ENCODE measurements at regions not wholly inside any gene's neighbourhood (a gene's known extent, or its start where the extent isn't known, plus 50 kb on each side); places are given as distances from the start of the nearest gene placed in this dataset.
A peak's percentile ranks its signal among the peaks of the same experiment; 100 is the strongest.

- no peak for DNase-seq
Observed at GRCh38 chr13:44024167-44024845, 144.6 kb downstream of the LACC1 start.

- DNase-seq = peak; percentile 62 to 88 (median 84)
Observed at GRCh38 chr13:44024846-44025195, 145.1 kb downstream of the LACC1 start.

DNA sequence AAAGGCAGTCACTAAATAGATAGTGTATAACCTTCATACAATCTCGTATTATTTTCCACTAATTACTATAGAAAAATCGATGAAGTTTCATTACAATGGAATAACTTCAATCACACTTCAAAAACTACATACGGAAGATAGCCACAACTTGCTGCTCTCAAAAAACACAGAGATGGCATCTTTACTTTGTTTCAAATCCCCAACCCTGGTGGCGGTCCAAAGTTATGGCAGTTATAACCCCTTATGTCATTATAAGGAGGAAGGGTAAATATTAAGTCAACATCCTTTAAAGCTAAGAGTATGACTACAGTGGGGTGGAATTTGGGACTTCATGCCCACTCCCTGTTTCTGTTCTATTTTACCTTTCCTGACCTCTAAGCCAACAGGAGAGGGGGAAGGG, 146.5 kb downstream of the LACC1 start:
- DNase-seq = no peak

DNA sequence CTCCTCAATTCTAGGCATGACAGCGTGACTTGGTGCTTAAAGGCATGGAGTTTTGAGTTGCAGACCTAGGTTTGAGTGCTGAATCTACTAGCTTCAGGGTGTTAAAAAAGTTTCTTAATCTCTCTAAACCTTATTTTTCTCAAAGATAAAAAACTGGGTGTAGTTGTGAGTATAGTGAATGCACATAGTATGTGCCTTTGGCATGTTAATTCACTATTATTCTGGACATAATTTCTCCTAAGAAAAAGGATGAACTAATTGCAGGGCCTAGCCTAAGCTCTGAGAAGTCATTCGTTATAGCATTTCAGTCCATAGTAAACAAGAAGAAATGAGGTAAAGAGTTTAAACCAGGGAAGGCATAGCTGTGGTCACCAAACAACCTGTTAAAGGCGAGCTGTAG, 149.0 kb downstream of the LACC1 start:
- DNase-seq = no peak

DNA sequence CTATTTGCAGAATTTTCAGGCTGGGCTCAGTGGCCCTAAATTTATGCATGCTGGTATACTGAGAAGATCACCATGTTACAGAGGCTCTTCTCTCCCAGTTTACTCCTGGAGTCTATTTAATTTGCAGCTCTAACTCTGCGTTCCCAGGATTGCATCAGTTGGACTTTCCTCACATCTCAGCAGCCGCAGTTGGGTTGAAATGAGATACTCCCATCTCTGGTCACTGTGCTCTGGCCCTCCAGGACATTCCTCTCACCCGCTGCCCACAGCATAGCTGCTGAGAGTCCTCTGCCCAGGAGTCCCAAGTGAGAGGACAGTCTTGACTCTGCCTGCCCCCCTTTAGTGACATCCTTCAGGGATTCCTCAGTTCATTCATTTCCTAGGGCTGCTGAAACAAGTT, 150.9 kb downstream of the LACC1 start:
- DNase-seq = no peak

GRCh38 chr13:44031555-44031954, 151.9 kb downstream of the LACC1 start:
- DNase-seq = peak in 1 of 3 donors; percentile 11

- no peak for DNase-seq
Observed at GRCh38 chr13:44032802-44033201, 153.1 kb downstream of the LACC1 start.

DNA sequence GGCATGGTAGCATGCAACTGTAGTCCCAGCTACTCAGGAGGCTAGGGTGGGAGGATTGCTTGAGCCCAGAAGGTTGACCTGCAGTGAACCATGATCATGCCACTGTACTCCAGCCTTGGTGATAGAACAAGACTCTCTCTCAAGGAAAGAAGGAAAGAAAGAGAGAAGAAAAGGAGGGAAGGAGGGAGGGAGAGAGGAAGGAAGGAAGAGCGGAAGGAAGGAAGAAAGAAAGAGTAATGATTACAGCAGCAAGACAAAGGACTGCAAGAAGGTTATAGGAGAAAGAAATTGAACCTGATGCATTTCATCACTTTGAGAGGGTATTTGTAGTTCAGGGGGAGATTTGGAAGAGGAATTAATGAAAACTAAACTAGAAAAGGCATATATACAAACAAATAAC, 155.7 kb downstream of the LACC1 start:
- DNase-seq = no peak

- peak in 2 of 3 donors; percentile 43 to 57 for DNase-seq
Observed at GRCh38 chr13:44040070-44040817, 160.5 kb downstream of the LACC1 start.

DNA sequence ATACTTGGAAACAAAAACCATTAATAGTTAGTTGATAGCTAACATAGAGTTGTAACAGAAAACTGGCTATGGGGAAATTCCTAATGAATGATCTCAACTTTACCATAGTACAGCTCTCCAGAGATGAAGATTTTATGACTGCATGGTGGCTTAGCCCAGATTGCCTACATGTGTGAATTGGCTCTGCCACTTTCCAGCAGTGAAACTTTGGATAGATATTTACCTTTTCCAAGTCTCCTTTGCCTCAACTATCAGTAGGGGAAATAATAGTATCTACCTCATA, 161.1 kb downstream of the LACC1 start:
- peak in 2 of 3 donors; percentile 16 to 52 for DNase-seq

DNA sequence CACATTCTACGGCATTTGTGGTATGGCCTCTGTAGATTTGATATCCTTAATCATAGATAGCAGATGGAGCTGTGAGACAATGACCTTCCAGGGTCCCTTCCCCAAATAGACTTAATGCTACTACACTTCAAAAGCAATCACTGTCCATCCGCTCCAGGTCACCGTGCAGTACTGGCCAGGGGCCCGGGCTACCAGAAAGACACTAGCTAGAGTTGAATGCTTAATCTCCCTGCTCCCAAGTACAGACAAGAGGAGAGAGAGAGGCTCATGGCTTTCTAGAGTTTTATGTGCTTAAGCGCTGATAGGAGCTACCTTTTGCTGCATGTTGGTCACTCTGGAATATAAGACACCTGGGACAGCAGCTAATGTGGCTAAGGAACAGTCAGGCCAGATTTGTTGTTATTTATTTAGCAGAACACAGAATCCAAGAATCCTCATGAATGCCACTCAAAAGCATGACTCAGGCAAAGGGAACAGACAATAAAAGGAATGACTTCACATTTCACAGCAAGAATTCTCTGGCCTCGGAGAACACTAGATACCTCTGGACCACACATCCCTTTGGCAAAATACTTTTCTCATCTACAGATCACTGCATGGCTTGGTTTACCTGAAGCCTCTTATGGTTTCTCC, 165.0 kb downstream of the LACC1 start:
- DNase-seq = no peak

- no peak for DNase-seq
Observed at GRCh38 chr13:44045180-44045562, 165.5 kb downstream of the LACC1 start.

GRCh38 chr13:44046428-44046827, 166.7 kb downstream of the LACC1 start:
- DNase-seq = no peak

DNA sequence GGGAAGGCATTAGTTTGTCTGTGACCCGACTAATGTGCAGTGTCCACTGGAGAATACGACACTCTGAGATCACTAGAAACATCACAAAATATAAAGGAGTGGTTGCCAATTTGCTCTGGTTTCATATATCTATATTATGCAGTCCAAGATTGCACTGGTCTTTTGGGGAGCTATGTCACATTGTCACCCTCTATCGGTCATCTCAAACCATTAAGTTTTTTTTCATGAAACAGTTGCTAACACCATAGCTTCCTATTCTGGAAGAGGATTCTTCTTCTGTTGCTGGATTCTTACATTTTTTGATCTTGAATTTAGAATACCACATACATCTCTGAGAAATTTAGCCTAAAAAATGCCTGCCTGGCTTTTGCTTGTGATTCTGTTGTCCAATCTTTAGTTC, 168.6 kb downstream of the LACC1 start:
- peak in 2 of 3 donors; percentile 18 to 29 for DNase-seq

- DNase-seq = peak; percentile 24 to 36 (median 34)
Observed at GRCh38 chr13:44049081-44049945, 169.6 kb downstream of the LACC1 start.

- peak; percentile 44 to 69 (median 55) for DNase-seq
Observed at GRCh38 chr13:44050450-44051063, 170.9 kb downstream of the LACC1 start.

DNA sequence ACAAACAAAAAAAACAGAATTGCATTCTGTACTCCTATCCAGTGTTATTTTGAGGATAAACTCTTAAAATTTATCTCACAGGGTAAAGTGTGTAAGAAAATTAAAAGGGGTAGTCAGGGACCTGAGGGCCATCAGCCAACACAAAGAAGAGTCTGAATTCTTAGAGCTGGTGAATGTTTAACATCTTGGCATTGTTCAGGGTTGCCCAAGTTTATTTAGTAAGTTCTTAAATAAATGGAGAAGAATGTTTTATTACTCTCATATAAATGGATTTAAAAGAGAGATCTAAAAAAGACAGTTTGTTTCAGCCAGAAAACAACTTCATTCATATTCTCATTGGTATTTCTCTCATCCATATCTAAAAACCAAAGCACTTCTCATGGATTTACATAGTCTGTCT, 171.7 kb downstream of the LACC1 start:
- DNase-seq = peak in 1 of 3 donors; percentile 16

DNA sequence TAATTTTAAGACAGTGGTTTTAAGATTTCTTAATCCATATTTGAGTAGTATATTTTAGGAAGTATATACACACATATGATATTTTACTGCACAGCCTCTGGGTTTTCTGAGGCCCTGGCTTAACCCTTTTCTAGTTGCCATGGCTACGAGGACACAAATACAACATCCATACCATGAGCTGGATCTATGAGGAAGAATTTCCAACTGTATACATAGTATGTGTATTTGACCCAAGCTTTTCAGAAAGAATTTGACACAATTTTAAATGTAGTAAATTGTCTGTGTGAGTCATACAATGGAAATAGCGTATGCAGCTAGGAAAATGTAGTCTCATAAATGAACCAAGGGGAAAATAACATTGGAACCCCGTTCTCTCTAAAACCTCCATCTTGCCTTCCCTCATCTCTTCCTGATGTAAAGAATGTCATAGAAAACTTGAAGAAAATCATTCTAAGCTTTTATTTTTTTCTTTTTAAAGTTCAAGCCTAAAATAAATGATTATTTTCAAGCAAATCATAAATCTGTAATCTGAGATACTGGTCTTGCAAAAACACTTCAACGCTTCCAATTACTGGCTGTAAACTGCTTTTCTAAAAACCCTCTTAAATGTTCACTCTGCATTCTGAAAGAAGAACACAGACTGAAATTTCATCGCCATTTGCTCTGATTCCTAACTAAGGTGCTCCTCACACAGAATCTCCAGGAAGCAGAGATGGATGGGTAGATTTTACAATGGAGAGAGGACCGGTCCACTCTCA, 172.4 kb downstream of the LACC1 start:
- DNase-seq = peak in 2 of 3 donors; percentile 24 to 53

- DNase-seq = peak in 1 of 3 donors; percentile 15
Observed at GRCh38 chr13:44052780-44053184, 173.1 kb downstream of the LACC1 start.

DNA sequence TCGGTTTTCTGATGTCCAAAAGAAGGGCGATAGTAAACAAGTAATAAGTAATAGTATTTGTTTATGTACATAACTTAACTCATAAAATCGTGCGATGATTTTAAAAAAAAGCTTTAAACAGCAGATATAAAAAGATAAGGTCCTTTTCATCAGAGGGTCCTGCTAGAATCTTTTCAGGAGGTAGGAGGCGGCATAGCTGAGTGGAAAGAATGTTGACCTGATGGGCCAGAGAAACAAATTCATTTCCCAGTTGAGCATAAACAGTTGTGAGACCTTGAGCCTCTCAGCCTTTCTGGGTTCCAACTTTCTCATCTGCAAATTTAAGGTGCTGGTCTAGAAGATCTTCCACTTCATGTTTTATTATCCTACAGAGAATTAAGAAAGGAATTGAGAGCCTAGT, 173.5 kb downstream of the LACC1 start:
- no peak for DNase-seq

DNA sequence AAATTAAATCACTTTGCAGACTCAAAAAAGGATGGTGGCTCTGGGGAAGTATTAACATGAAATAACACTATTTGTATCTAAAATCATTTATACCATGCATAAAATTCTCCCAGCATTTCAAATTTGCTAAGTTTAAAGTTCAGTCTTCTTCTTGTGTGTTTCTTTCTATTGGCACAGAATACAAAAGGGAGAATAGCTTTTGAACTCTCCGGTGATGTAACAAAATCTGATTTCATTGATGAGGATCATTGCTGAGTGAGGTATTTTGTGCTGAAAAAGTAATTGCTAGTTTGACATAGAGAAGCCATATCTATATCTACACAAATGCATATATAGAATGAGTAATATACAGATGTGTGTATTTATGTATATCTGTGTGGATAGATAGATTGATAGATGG, 174.8 kb downstream of the LACC1 start:
- DNase-seq = peak in 1 of 3 donors; percentile 13

DNA sequence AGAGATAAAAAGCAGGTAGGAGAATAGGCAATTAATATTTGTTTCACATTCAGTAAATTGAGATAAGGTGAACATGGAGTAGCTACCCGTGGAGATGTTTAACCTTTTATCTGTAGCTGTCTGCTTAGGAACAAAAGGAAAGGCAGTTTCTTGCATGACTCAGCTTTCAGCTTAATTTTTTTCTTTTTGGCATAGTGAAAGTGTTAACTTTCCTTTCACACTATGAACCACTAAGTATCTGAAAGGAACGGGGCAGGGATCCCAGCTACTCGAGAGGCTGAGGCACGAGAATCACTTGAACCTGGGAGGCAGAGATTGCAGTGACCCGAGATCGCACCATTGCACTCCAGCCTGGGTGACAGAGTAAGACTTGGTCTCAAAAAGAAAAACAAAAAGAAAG, 176.0 kb downstream of the LACC1 start:
- DNase-seq = peak in 1 of 3 donors; percentile 20

Measured in suppressor macrophage treated with lipopolysaccharide for 1 hour (primary cell).